Keratinocyte (primary cell): ENCODE measurements at regions not wholly inside any gene's neighbourhood (a gene's known extent, or its start where the extent isn't known, plus 50 kb on each side); places are given as distances from the start of the nearest gene placed in this dataset.

Experiments
- DNase-seq: peaks from one replicate; pipeline ENCODE4 v3.0.0-alpha.2; 2011; ENCODE audit warnings: low read depth, missing footprints, low spot score
- FAIRE-seq: peaks from 2 replicates; lab custom pipeline; 2011; peaks lifted over from hg19 to GRCh38; lab: Jason Lieb, UNC
- H2AFZ ChIP-seq: 2 replicates; pipeline ENCODE4 v1.6.0; 2012; ENCODE audit warnings: low read length, control low read depth, inconsistent platforms; ENCODE audit not compliant: control insufficient read depth
- H3K27ac ChIP-seq: 2 replicates; pipeline ENCODE4 v1.5.1; 2011; ENCODE audit warnings: low read length; ENCODE audit not compliant: control insufficient read depth, insufficient read depth
- H3K27me3 ChIP-seq: 3 replicates; pipeline ENCODE4 v1.6.0; 2011; ENCODE audit warnings: low read length; ENCODE audit not compliant: control insufficient read depth, insufficient read depth; ENCODE audit errors: extremely low read depth
- H3K36me3 ChIP-seq, 2 experiments: 2 replicates in 1 of 2; 3 replicates in 1 of 2; pipeline ENCODE4 v1.5.1; 2011; ENCODE audit warnings: low read length in 2 of 2, mild to moderate bottlenecking in 1 of 2; ENCODE audit not compliant: control insufficient read depth in 2 of 2, insufficient read depth in 2 of 2; ENCODE audit errors: extremely low read depth in 1 of 2
- H3K4me1 ChIP-seq: 3 replicates; pipeline ENCODE4 v1.5.1; 2011; ENCODE audit warnings: low read length; ENCODE audit not compliant: control insufficient read depth, insufficient read depth; ENCODE audit errors: extremely low read depth
- H3K4me2 ChIP-seq: 3 replicates; pipeline ENCODE4 v1.6.0; 2011; ENCODE audit warnings: low read depth, low read length; ENCODE audit not compliant: control insufficient read depth, insufficient read depth; ENCODE audit errors: extremely low read depth
- H3K4me3 ChIP-seq, 3 experiments: fragments of 200-600 bp in 1 of 3; sonication (generic) in 1 of 3; 2 replicates in 2 of 3; 3 replicates in 1 of 3; pipeline ENCODE4 v1.5.1; 2011 to 2016; ENCODE audit warnings: low read length in 3 of 3, mild to moderate bottlenecking in 3 of 3, control low read depth in 2 of 3, inconsistent platforms in 1 of 3, low read depth in 1 of 3, mixed read lengths in 1 of 3, mixed run types in 1 of 3, moderate library complexity in 1 of 3; ENCODE audit not compliant: control insufficient read depth in 2 of 3, insufficient read depth in 2 of 3; ENCODE audit errors: extremely low read depth in 1 of 3
- H3K79me2 ChIP-seq: 2 replicates; pipeline ENCODE4 v1.6.0; 2012; ENCODE audit warnings: low read length; ENCODE audit not compliant: control insufficient read depth, insufficient read depth
- H3K9ac ChIP-seq: 3 replicates; pipeline ENCODE4 v1.6.0; 2011; ENCODE audit warnings: low read length; ENCODE audit not compliant: control insufficient read depth, insufficient read depth; ENCODE audit errors: extremely low read depth
- H3K9me1 ChIP-seq: 3 replicates; pipeline ENCODE4 v1.6.0; 2011; ENCODE audit warnings: low read length; ENCODE audit not compliant: control insufficient read depth, insufficient read depth; ENCODE audit errors: extremely low read depth
- H3K9me3 ChIP-seq: 2 replicates; pipeline ENCODE4 v1.5.1; 2012; ENCODE audit warnings: low read depth, low read length; ENCODE audit not compliant: control insufficient read depth
- H4K20me1 ChIP-seq: 3 replicates; pipeline ENCODE4 v1.6.0; 2011; ENCODE audit warnings: low read length; ENCODE audit not compliant: control insufficient read depth, insufficient read depth; ENCODE audit errors: extremely low read depth
- CTCF ChIP-seq, 3 experiments: IDR thresholded peaks in 1 of 3; conservative IDR thresholded peaks in 1 of 3; optimal IDR thresholded peaks in 1 of 3; 2 replicates in 2 of 3; 3 replicates in 1 of 3; pipeline versions ENCODE3 to v1.5.1; 2011; ENCODE audit warnings: low read length in 3 of 3, mild to moderate bottlenecking in 3 of 3, moderate library complexity in 2 of 3, control low read depth in 1 of 3, inconsistent platforms in 1 of 3; ENCODE audit not compliant: insufficient read depth in 2 of 3; ENCODE audit errors: extremely low read depth in 1 of 3
- EZH2 ChIP-seq: IDR thresholded peaks from one replicate; pipeline ENCODE4 v1.6.1; 2012; ENCODE audit warnings: inconsistent platforms, mild to moderate bottlenecking, low read length, moderate library complexity
- dilution Hi-C: fragments of 300-500 bp; cut with MboI; formaldehyde crosslinking; loops from one replicate; pipeline ENCODE4 v1.7.0; 2020; ENCODE audit warnings: low sequenced_read_pairs; ENCODE audit not compliant: extremely low pct_ligation_motif_present

- no peaks in the 10 kb centered on the region for H4K20me1 ChIP-seq
- no peak overlapping the region for H2AFZ ChIP-seq
- H3K9me3 ChIP-seq: no peaks in the 10 kb centered on the region
- H3K27ac ChIP-seq: no peak overlapping the region
- dilution Hi-C loops: no loop called here
- H3K79me2 ChIP-seq: no peaks in the 10 kb centered on the region
- H3K4me3 ChIP-seq: no peak overlapping the region
- H3K27me3 ChIP-seq: peaks cover 12% of the 10 kb centered on the region
- H3K36me3 ChIP-seq: no peaks in the 10 kb centered on the region
- no peak for DNase-seq
- no peak overlapping the region for H3K9ac ChIP-seq
- no peaks in the 10 kb centered on the region for H3K9me1 ChIP-seq
- H3K4me2 ChIP-seq: no peak overlapping the region
- FAIRE-seq: no peak
- TF ChIP-seq EZH2 (no peak), CTCF (optimal IDR thresholded peaks at IDR 0.05 in 1 of 3, IDR thresholded peaks at IDR 0.05 in 1 of 3, conservative IDR thresholded peaks at IDR 0.05 in 1 of 3; ENCODE audit: extremely low read depth in 1 of 3, insufficient read depth in 2 of 3, low read length in 3 of 3) (no peak)
- no peaks in the 10 kb centered on the region for H3K4me1 ChIP-seq
Observed at GRCh38 chr3:127096256-127097071, 96.5 kb upstream of the PRR23E start.

DNA sequence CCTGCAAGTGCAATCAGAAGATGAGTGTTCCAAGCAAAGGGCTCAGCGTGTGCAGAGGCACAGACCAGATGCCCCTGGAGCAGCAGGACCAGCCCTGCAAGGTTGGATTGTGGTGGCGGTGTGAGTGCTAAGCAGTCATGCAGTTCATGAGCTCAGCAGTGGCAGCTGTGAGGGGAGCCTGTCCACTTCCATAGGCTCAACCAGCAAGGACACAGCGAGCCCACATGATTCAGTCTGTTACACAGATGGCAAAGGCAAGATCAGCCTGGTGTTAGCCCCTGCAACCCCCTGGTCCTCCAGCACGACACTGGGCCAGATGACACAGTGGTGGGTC lies 95.9 kb upstream of the PRR23E start:
- dilution Hi-C loops: no loop called here
- Histone ChIP-seq H3K27ac (no peak overlapping the region), H3K9me1 (no peaks in the 10 kb centered on the region), H3K4me2 (no peak overlapping the region), H2AFZ (no peak overlapping the region), H3K36me3 (no peaks in the 10 kb centered on the region), H3K4me1 (no peaks in the 10 kb centered on the region), H4K20me1 (no peaks in the 10 kb centered on the region), H3K27me3 (peaks cover 9% of the 10 kb centered on the region), H3K4me3 (no peak overlapping the region), H3K9me3 (no peaks in the 10 kb centered on the region), H3K79me2 (no peaks in the 10 kb centered on the region), H3K9ac (no peak overlapping the region)
- no peak for FAIRE-seq
- DNase-seq: no peak
- TF ChIP-seq CTCF (optimal IDR thresholded peaks at IDR 0.05 in 1 of 3, IDR thresholded peaks at IDR 0.05 in 1 of 3, conservative IDR thresholded peaks at IDR 0.05 in 1 of 3; ENCODE audit: extremely low read depth in 1 of 3, insufficient read depth in 2 of 3, low read length in 3 of 3) (no peak), EZH2 (no peak)
